Suprapubic skin (tissue), 4 donors: ENCODE measurements at regions not wholly inside any gene's neighbourhood (a gene's known extent, or its start where the extent isn't known, plus 50 kb on each side); places are given as distances from the start of the nearest gene placed in this dataset.

ENCODE experiments used
- EP300 ChIP-seq: sonication (generic); formaldehyde crosslinking; IDR thresholded peaks from one replicate; pipeline ENCODE4 v1.6.1; 2017; ENCODE audit warnings: antibody characterized with exemption
- POLR2A ChIP-seq, 2 donors: fragments of 450-650 bp; IDR thresholded peaks; one replicate each; pipeline ENCODE4 v1.6.1; 2017; ENCODE audit warnings: antibody characterized with exemption in 2 of 2, mild to moderate bottlenecking in 2 of 2, moderate library complexity in 2 of 2
- POLR2AphosphoS5 ChIP-seq, 3 donors: sonication (generic); formaldehyde crosslinking; IDR thresholded peaks; one replicate each; pipeline ENCODE4 v1.6.1; 2017; ENCODE audit warnings: antibody characterized with exemption in 3 of 3
- TF ChIP-seq, protein P1 (sequence below), 2 donors: fragments of 200-600 bp in 1 of 2; fragments of 450-650 bp in 1 of 2; sonication (generic) in 1 of 2; IDR thresholded peaks; one replicate each; pipeline ENCODE4 v1.5.1; 2016 to 2019; ENCODE audit warnings: antibody characterized with exemption in 2 of 2, mild to moderate bottlenecking in 1 of 2, moderate library complexity in 1 of 2

GRCh38 chr6:119848696-119849095, 499.1 kb upstream of the MAN1A1 start:
- TF ChIP-seq POLR2AphosphoS5 (IDR thresholded peaks at IDR 0.05): no peak
- TF ChIP-seq, protein P1, sequence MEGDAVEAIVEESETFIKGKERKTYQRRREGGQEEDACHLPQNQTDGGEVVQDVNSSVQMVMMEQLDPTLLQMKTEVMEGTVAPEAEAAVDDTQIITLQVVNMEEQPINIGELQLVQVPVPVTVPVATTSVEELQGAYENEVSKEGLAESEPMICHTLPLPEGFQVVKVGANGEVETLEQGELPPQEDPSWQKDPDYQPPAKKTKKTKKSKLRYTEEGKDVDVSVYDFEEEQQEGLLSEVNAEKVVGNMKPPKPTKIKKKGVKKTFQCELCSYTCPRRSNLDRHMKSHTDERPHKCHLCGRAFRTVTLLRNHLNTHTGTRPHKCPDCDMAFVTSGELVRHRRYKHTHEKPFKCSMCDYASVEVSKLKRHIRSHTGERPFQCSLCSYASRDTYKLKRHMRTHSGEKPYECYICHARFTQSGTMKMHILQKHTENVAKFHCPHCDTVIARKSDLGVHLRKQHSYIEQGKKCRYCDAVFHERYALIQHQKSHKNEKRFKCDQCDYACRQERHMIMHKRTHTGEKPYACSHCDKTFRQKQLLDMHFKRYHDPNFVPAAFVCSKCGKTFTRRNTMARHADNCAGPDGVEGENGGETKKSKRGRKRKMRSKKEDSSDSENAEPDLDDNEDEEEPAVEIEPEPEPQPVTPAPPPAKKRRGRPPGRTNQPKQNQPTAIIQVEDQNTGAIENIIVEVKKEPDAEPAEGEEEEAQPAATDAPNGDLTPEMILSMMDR (IDR thresholded peaks at IDR 0.05): no peak
- TF ChIP-seq POLR2A (IDR thresholded peaks at IDR 0.05): no peak
- TF ChIP-seq EP300: no peak
